PC-3 (cell line): ENCODE measurements at regions not wholly inside any gene's neighbourhood (a gene's known extent, or its start where the extent isn't known, plus 50 kb on each side); places are given as distances from the start of the nearest gene placed in this dataset.
"Not testable (repeated sequence)": the region's sequence is repeated elsewhere in the genome, so short reads cannot be mapped to it uniquely, and the experiment has no call there.

Source experiments
- ATAC-seq: fragments of 200-7000 bp; cut with Tn5 transposase; 2 replicates; pipeline ENCODE4 v1.9.1; 2020; ENCODE audit warnings: mild to moderate bottlenecking, moderate library complexity
- BruUV-seq: library from RNA; stranded (reverse); fragments of 400-500 nt; replicated peaks from 2 replicates; lab custom pipeline; 2021; lab: Mats Ljungman, UMichigan
- CTCF ChIA-PET: fragments of 300-600 bp; sonication (Branson Sonifier 250); formaldehyde crosslinking; loops from one replicate; lab custom pipeline; 2022; ENCODE audit warnings: antibody characterized with exemption; lab: Charles Lee
- POLR2A ChIA-PET: fragments of 300-600 bp; sonication (Branson Sonifier 250); formaldehyde crosslinking; loops from one replicate; lab custom pipeline; 2022; ENCODE audit warnings: antibody characterized with exemption; ENCODE audit not compliant: unreplicated experiment; lab: Charles Lee
- DNase-seq: peaks from one replicate; pipeline ENCODE4 v3.0.0-alpha.2; 2015
- H2AFZ ChIP-seq: fragments of 300-600 bp; sonication (generic); 2 replicates; pipeline ENCODE4 v1.6.0; 2016; ENCODE audit warnings: antibody characterized with exemption, low read length
- H3F3A ChIP-seq: fragments of 300-600 bp; sonication (generic); one replicate; pipeline ENCODE4 v1.6.0; 2017; ENCODE audit warnings: antibody characterized with exemption, low read length, control low read depth, mild to moderate bottlenecking; ENCODE audit not compliant: unreplicated experiment
- H3K27ac ChIP-seq: fragments of 300-600 bp; sonication (generic); 2 replicates; pipeline ENCODE4 v1.5.1; 2016; ENCODE audit warnings: mild to moderate bottlenecking, low read length
- H3K27me3 ChIP-seq: fragments of 300-600 bp; sonication (generic); 2 replicates; pipeline ENCODE4 v1.6.1; 2016; ENCODE audit warnings: low read length, mixed read lengths
- H3K36me3 ChIP-seq: fragments of 300-600 bp; sonication (generic); 2 replicates; pipeline ENCODE4 v1.6.1; 2016; ENCODE audit warnings: low read depth, mixed run types, low read length, mixed read lengths
- H3K4me1 ChIP-seq: fragments of 300-600 bp; sonication (generic); 2 replicates; pipeline ENCODE4 v1.5.1; 2016; ENCODE audit warnings: low read length; ENCODE audit not compliant: insufficient read depth
- H3K4me2 ChIP-seq: fragments of 300-600 bp; sonication (generic); 2 replicates; pipeline ENCODE4 v1.6.0; 2016; ENCODE audit warnings: low read length
- H3K4me3 ChIP-seq: fragments of 300-600 bp; sonication (generic); 2 replicates; pipeline ENCODE4 v1.5.1; 2016; ENCODE audit warnings: mild to moderate bottlenecking, low read length, mixed read lengths
- H3K79me2 ChIP-seq: fragments of 300-600 bp; sonication (generic); 2 replicates; pipeline ENCODE4 v1.6.1; 2017; ENCODE audit warnings: low read length, mixed read lengths
- H3K9ac ChIP-seq: fragments of 300-600 bp; sonication (generic); 2 replicates; pipeline ENCODE4 v1.6.0; 2016; ENCODE audit warnings: mild to moderate bottlenecking, low read length
- H3K9me2 ChIP-seq: fragments of 300-600 bp; sonication (generic); replicated peaks from 2 replicates; pipeline ENCODE4 v1.6.1; 2016; ENCODE audit warnings: mixed run types, low read length, mixed read lengths
- H3K9me3 ChIP-seq: fragments of 300-600 bp; sonication (generic); 2 replicates; pipeline ENCODE4 v1.6.1; 2016; ENCODE audit warnings: low read length, mixed read lengths
- H4K20me1 ChIP-seq: fragments of 300-600 bp; sonication (generic); 2 replicates; pipeline ENCODE4 v1.6.1; 2016; ENCODE audit warnings: low read length, mixed read lengths
- EZH2 ChIP-seq: fragments of 300-600 bp; sonication (generic); IDR thresholded peaks from one replicate; pipeline ENCODE4 v1.6.1; 2017; ENCODE audit warnings: antibody characterized with exemption, mild to moderate bottlenecking, low read length; ENCODE audit not compliant: unreplicated experiment
- EZH2phosphoT487 ChIP-seq: fragments of 300-600 bp; sonication (generic); IDR thresholded peaks from 2 replicates; pipeline ENCODE4 v1.6.1; 2018; ENCODE audit warnings: mild to moderate bottlenecking, antibody characterized with exemption, low read length, borderline replicate concordance
- intact Hi-C: fragments of 100-400 bp; cut with micrococcal nuclease; formaldehyde crosslinking; loops from 2 replicates; pipeline ENCODE4 v1.9.0; 2023
- TF ChIP-seq, protein P1 (sequence below): fragments of 300-600 bp; sonication (generic); conservative IDR thresholded peaks from 2 replicates; pipeline ENCODE4 v1.5.1; 2017; ENCODE audit warnings: antibody characterized with exemption, low read depth, mild to moderate bottlenecking, low read length

GRCh38 chr6:141981190-141981589 is 151.5 kb upstream of the GJE1 start:
- ChIA-PET POLR2A (no interaction called here), CTCF (no interaction called here)
- Histone ChIP-seq H4K20me1 (no peaks in the 10 kb centered on the region), H3K36me3 (no peaks in the 10 kb centered on the region), H3K9me3 (no peaks in the 10 kb centered on the region), H3K9ac (no peak overlapping the region), H2AFZ (no peak overlapping the region), H3K27ac (no peak overlapping the region), H3K4me2 (no peak overlapping the region), H3K4me1 (peaks cover 9% of the 10 kb centered on the region), H3F3A (no peaks in the 10 kb centered on the region), H3K9me2 (no peaks in the 10 kb centered on the region), H3K4me3 (no peak overlapping the region), H3K27me3 (no peaks in the 10 kb centered on the region), H3K79me2 (no peaks in the 10 kb centered on the region)
- TF ChIP-seq, protein P1, sequence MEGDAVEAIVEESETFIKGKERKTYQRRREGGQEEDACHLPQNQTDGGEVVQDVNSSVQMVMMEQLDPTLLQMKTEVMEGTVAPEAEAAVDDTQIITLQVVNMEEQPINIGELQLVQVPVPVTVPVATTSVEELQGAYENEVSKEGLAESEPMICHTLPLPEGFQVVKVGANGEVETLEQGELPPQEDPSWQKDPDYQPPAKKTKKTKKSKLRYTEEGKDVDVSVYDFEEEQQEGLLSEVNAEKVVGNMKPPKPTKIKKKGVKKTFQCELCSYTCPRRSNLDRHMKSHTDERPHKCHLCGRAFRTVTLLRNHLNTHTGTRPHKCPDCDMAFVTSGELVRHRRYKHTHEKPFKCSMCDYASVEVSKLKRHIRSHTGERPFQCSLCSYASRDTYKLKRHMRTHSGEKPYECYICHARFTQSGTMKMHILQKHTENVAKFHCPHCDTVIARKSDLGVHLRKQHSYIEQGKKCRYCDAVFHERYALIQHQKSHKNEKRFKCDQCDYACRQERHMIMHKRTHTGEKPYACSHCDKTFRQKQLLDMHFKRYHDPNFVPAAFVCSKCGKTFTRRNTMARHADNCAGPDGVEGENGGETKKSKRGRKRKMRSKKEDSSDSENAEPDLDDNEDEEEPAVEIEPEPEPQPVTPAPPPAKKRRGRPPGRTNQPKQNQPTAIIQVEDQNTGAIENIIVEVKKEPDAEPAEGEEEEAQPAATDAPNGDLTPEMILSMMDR, result no peak
- TF ChIP-seq EZH2 (no peak), EZH2phosphoT487 (no peak)
- no TSS peak for BruUV-seq
- ATAC-seq (no peak), DNase-seq (no peak)
- intact Hi-C loops, result loop anchor here (5.0 kb wide), 1 partner anchor 304 kb away; no protein-coding TSS in a partner anchor

GRCh38 chr6:141977782-141978181 is 154.9 kb upstream of the GJE1 start:
- H3K9ac ChIP-seq, result no peak overlapping the region
- no peaks in the 10 kb centered on the region for H3K9me3 ChIP-seq
- no peaks in the 10 kb centered on the region for H3K9me2 ChIP-seq
- H4K20me1 ChIP-seq, result no peaks in the 10 kb centered on the region
- no peak for ATAC-seq
- H3K27me3 ChIP-seq, result no peaks in the 10 kb centered on the region
- no peaks in the 10 kb centered on the region for H3K36me3 ChIP-seq
- CTCF ChIA-PET, result no interaction called here
- H3K27ac ChIP-seq, result no peak overlapping the region
- no peak for DNase-seq
- TF ChIP-seq, protein P1, result no peak
- TF ChIP-seq EZH2phosphoT487, result no peak
- no peak for TF ChIP-seq EZH2
- H2AFZ ChIP-seq, result no peak overlapping the region
- H3K79me2 ChIP-seq, result no peaks in the 10 kb centered on the region
- no peak overlapping the region for H3K4me3 ChIP-seq
- intact Hi-C loops, result no loop called here
- H3K4me2 ChIP-seq, result no peak overlapping the region
- POLR2A ChIA-PET, result no interaction called here
- no peaks in the 10 kb centered on the region for H3F3A ChIP-seq
- H3K4me1 ChIP-seq, result peaks cover 9% of the 10 kb centered on the region
- BruUV-seq, result no TSS peak

GRCh38 chr6:141976994-141977393 is 155.7 kb upstream of the GJE1 start:
- POLR2A ChIA-PET, result no interaction called here
- Histone ChIP-seq H3K36me3 (no peaks in the 10 kb centered on the region), H3K79me2 (no peaks in the 10 kb centered on the region), H3K4me2 (no peak overlapping the region), H3K27me3 (no peaks in the 10 kb centered on the region), H3F3A (no peaks in the 10 kb centered on the region), H4K20me1 (no peaks in the 10 kb centered on the region), H3K9me2 (no peaks in the 10 kb centered on the region), H2AFZ (no peak overlapping the region), H3K4me3 (no peak overlapping the region), H3K4me1 (peaks cover 9% of the 10 kb centered on the region), H3K9me3 (no peaks in the 10 kb centered on the region), H3K27ac (no peak overlapping the region), H3K9ac (no peak overlapping the region)
- CTCF ChIA-PET, result no interaction called here
- ATAC-seq (no peak), DNase-seq (no peak)
- no peak for TF ChIP-seq EZH2
- TF ChIP-seq, protein P1, result no peak
- no peak for TF ChIP-seq EZH2phosphoT487
- no TSS peak for BruUV-seq
- intact Hi-C loops, result no loop called here

DNA sequence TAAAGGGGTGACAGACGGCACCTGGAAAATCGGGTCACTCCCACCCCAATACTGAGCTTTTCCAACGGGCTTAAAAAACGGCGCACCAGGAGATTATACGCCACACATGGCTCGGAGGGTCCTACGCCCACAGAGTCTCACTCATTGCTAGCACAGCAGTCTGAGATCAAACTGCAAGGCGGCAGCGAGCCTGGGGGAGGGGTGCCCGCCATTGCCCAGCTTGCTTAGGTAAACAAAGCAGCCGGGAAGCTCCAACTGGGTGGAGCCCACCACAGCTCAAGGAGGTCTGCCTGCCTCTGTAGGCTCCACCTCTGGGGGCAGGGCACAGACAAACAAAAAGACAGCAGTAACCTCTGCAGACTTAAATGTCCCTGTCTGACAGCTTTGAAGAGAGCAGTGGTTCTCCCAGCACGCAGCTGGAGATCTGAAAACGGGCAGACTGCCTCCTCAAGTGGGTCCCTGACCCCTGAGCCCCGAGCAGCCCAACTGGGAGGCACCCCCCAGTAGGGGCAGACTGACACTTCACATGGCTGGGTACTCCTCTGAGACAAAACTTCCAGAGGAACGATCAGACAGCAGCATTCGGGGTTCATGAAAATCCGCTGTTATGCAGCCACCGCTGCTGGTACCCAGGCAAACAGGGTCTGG is 162.8 kb upstream of the GJE1 start:
- H3K36me3 ChIP-seq, H4K20me1 ChIP-seq, DNase-seq, H3K4me3 ChIP-seq, BruUV-seq, intact Hi-C loops, H3K9me2 ChIP-seq, H3K27me3 ChIP-seq, H3K79me2 ChIP-seq, H3K9ac ChIP-seq, H2AFZ ChIP-seq, H3K27ac ChIP-seq, POLR2A ChIA-PET, CTCF ChIA-PET, H3F3A ChIP-seq, H3K4me2 ChIP-seq, H3K9me3 ChIP-seq, H3K4me1 ChIP-seq, ATAC-seq: not testable (repeated sequence)
